ENCODE measurements at regions not wholly inside any gene's neighbourhood (a gene's known extent, or its start where the extent isn't known, plus 50 kb on each side); places are given as distances from the start of the nearest gene placed in this dataset.

DNA sequence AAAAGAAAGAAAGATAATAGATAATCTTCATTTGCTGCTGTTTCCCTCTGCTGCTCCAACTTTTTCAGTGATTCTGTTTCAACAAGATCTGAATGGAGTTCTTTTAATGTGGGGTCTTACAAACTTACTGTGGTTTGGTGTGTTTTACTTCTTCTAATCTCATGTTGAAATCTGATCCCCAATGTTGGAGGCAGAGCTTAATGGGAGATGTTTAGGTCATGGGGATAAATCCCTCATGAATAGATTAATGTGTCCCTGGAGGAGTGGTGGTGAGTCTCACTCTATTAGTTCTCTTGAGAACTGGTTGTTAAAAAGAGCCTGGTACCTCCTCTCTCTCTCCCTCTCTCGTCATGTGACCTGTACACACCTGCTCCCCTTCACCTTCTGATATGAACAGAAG, 442.4 kb downstream of the EPHA4 start:
- TF ChIP-seq CTCF (IDR thresholded peaks at IDR 0.05) (no peak), POLR2AphosphoS5 (IDR thresholded peaks at IDR 0.05) (no peak), EP300 (IDR thresholded peaks at IDR 0.05) (no peak), POLR2A (IDR thresholded peaks at IDR 0.05) (no peak)
